ENCODE measurements at regions not wholly inside any gene's neighbourhood (a gene's known extent, or its start where the extent isn't known, plus 50 kb on each side); places are given as distances from the start of the nearest gene placed in this dataset.

DNA sequence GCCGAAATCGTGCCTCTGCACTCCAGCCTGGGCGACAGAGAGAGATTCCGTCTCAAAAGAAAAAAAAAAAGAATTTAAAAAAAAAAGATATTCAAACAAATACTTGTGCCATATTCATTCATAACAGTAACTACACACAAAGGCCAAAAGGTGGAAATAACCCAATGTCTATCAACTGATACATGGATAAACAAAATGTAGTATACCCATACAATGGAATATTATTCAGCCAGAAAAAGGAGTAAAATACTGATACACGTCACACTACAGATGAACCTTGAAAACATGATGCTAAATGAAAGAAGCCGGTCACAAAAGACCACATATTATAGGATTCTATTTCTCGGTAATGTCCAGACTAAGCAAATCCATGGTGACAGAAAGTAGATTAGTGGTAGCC lies 109.4 kb upstream of the SOD1 start:
- peaks cover 20% of the 10 kb centered on the region for H3K4me1 Mint-ChIP-seq (ENCODE audit: low read depth)
- H3K36me3 Mint-ChIP-seq (ENCODE audit: low read depth), result peaks cover 3% of the 10 kb centered on the region
- DNase-seq, result no peak
- CTCF ChIA-PET, result no interaction called here
- intact Hi-C loops (cut with micrococcal nuclease), result no loop called here
- H3K9me3 Mint-ChIP-seq, result no peaks in the 10 kb centered on the region
- no peak overlapping the region for H3K27ac Mint-ChIP-seq
- H3K4me3 Mint-ChIP-seq, result no peak overlapping the region
- peaks cover under 1% of the 10 kb centered on the region for H3K27me3 Mint-ChIP-seq (ENCODE audit: low read depth)

DNA sequence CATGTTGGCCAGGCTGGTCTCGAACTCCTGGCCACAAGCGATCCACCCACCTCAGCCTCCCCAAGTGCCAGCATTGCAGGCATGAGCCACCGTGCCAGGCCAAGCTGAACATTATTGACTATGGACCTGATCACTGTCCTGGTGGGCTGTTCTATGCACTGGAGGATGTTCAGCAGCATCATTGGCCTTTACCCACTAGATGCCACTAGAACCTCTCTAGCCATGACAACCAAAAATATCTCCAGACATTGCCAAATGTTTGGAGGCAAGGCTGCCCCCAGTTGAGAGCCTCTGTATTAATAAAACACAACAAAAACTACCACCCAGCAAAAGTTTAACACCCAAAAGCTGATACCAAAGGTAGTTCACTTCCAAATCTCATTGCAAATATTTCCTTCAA lies 110.8 kb upstream of the SOD1 start:
- Mint-ChIP-seq H3K9me3 (no peaks in the 10 kb centered on the region), H3K4me1 (ENCODE audit: low read depth) (peaks cover 7% of the 10 kb centered on the region), H3K36me3 (ENCODE audit: low read depth) (peaks cover 3% of the 10 kb centered on the region), H3K4me3 (no peak overlapping the region), H3K27ac (no peak overlapping the region), H3K27me3 (ENCODE audit: low read depth) (no peaks in the 10 kb centered on the region)
- CTCF ChIA-PET, result interaction anchor here (0.8 kb wide), 1 partner anchor 35 kb away, joined by 3 read pairs; no protein-coding TSS in a partner anchor
- no peak for DNase-seq
- intact Hi-C loops (cut with micrococcal nuclease), result no loop called here

DNA sequence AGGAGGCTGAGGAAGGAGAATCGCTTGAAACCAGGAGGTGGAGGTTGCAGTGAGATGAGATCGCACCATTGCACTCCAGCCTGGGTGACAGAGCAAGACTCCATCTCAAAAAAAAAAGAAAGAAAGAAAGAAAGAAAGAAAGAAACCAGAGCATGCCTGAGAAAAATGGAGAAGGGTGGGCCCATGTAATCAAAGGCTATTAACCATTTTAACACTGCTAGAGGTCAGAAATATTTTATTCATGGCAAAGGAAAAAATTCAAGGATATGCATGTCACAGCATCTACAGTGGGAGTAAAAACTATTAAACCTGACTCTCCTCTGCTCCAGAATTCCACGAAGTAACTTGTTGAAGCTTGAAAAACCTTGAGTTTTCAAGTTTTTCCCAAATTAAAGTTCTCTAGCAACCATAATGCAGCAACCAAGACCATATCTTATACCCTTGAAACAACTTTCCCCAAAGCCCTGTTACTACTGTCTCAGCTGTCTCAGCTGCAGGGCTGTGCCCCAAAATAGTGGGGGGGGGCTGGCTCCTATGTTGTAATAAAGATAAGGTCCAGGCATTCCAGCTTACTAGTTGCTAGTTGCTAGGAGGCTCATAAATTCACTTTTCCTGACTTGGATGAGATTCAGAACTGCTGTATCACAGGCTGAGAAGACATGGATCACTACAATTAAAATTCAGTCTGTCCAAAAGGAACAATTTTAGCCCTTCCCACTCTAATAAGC lies 112.9 kb upstream of the SOD1 start:
- CTCF ChIA-PET, result interaction anchor here (0.6 to 1.2 kb wide), 2 partner anchors 32 to 59 kb away, joined by 4 to 5 read pairs; no protein-coding TSS in a partner anchor
- H3K36me3 Mint-ChIP-seq (ENCODE audit: low read depth), result peaks cover 3% of the 10 kb centered on the region
- intact Hi-C loops (cut with micrococcal nuclease), result no loop called here

DNA sequence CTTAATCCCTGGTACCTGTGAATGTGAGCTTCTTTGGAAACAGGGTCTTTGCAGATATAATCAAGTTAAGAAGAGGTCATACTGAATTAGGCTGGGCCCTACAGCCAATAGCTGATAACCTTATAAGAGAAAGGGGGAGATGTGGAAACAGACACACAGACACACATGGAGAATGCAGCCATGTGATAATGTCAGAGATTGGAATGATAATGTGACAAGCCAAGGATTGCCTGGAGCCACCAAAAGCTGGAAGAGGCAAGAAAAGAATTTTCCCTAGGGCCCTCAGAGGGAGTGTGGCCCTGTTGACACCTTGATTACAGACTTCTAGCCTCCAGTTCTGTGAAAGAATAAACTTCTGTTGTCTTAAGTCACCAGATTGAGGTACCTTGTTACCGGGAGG lies 114.5 kb upstream of the SOD1 start:
- Mint-ChIP-seq H3K9me3 (no peaks in the 10 kb centered on the region), H3K27me3 (ENCODE audit: low read depth) (no peaks in the 10 kb centered on the region), H3K4me3 (no peak overlapping the region), H3K36me3 (ENCODE audit: low read depth) (no peaks in the 10 kb centered on the region), H3K27ac (no peak overlapping the region), H3K4me1 (ENCODE audit: low read depth) (peaks cover 5% of the 10 kb centered on the region)
- DNase-seq, result no peak
- intact Hi-C loops (cut with micrococcal nuclease), result no loop called here
- CTCF ChIA-PET, result interaction anchor here (0.6 to 1.1 kb wide), 5 partner anchors 37 to 65 kb away, joined by 3 to 8 read pairs (median 3); no protein-coding TSS in a partner anchor

More for the DNA sequence above, 112.9 kb upstream of the SOD1 start:
- no peak for DNase-seq
- no peaks in the 10 kb centered on the region for H3K9me3 Mint-ChIP-seq
- H3K27ac Mint-ChIP-seq, result no peak overlapping the region
- peaks cover 5% of the 10 kb centered on the region for H3K4me1 Mint-ChIP-seq (ENCODE audit: low read depth)
- no peaks in the 10 kb centered on the region for H3K27me3 Mint-ChIP-seq (ENCODE audit: low read depth)
- no peak overlapping the region for H3K4me3 Mint-ChIP-seq

DNA sequence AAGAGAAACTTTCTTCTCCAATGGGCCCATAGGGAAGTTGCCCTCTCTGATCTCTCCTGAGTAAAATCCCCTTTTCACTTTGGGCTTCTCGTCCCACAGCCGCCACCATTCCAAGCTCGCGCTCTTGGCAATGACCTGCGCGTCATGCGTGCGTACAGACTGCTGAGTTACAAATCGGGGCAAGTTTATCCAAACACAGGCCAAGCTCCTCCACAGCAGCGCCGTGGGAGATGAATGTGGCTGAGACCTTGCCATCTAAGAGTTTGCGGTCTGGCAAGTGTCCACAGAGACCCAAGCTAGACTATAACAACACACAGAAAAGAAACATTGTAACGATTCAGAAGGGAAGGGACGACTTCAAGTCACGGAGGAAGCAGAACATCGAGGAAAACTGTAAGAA lies 116.3 kb upstream of the SOD1 start:
- no peak overlapping the region for H3K27ac Mint-ChIP-seq
- CTCF ChIA-PET, result interaction anchor here (0.9 kb wide), 1 partner anchor 18 kb away, joined by 3 read pairs; no protein-coding TSS in a partner anchor
- no peak overlapping the region for H3K4me3 Mint-ChIP-seq
- H3K27me3 Mint-ChIP-seq (ENCODE audit: low read depth), result no peaks in the 10 kb centered on the region
- DNase-seq, result no peak
- H3K4me1 Mint-ChIP-seq (ENCODE audit: low read depth), result no peaks in the 10 kb centered on the region
- H3K9me3 Mint-ChIP-seq, result no peaks in the 10 kb centered on the region
- H3K36me3 Mint-ChIP-seq (ENCODE audit: low read depth), result no peaks in the 10 kb centered on the region
- intact Hi-C loops (cut with micrococcal nuclease), result no loop called here

DNA sequence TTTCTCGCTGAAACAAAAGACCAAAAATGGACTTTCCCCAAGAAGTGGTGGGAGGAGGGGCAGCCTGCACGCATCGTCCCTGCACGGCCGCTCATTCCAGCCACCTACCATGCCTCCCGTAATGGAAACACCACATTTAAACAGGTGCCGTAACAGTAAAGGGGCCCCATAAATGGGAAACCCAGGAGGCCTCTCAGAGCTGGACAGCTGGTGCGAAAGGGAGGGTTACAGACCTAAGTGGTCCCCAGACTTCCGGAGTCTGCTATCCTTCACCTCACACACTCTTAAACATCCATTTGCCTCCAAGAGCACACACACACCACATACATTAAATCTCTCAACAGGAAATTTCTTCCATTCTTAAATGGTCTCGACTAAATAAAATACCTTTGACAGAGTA lies 120.7 kb upstream of the SOD1 start:
- intact Hi-C loops (cut with micrococcal nuclease), result loop anchor here (2.0 kb wide), 1 partner anchor 42 kb away; no protein-coding TSS in a partner anchor
- H3K9me3 Mint-ChIP-seq, result no peaks in the 10 kb centered on the region
- H3K27me3 Mint-ChIP-seq (ENCODE audit: low read depth), result no peaks in the 10 kb centered on the region
- H3K4me1 Mint-ChIP-seq (ENCODE audit: low read depth), result no peaks in the 10 kb centered on the region
- no peaks in the 10 kb centered on the region for H3K36me3 Mint-ChIP-seq (ENCODE audit: low read depth)
- H3K4me3 Mint-ChIP-seq, result no peak overlapping the region
- no peak overlapping the region for H3K27ac Mint-ChIP-seq
- CTCF ChIA-PET, result interaction anchor here (3.9 kb wide), 1 partner anchor 42 kb away, joined by 12 read pairs; no protein-coding TSS in a partner anchor
- no peak for DNase-seq

DNA sequence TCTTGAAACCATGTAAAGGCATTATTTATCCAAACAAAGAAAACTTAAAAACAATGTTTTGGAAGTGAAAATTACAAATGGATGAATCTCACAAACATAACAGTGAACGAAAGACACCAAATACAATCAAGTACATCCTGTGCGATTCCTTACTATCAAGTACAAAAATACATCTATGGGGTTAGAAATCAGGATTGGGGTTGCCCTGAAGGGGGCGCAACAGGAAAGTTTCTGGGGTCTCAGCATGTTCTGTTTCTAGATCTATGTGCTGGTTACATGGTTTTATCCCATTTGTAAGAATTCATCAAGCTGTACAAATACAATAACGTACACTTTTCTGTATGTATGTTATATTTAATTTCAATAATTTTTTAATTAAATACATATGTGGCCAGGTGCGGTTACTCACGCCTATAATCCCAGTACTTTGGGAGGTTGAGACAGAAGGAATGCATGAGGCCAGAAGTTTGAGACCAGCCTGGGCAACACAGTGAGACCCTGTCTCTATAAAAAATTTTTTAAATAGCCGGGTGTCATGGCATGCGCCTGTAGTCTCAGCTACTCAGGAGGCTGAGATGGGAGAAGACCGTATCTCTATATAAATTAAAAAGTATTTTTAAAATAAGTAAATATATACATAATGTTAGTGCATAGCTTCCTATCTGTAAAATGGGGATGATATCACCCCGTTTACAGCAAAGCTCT lies 121.5 kb upstream of the SOD1 start:
- CTCF ChIA-PET, result interaction anchor here (0.6 to 3.9 kb wide), 3 partner anchors 22 to 63 kb away, joined by 3 to 12 read pairs (median 5); no protein-coding TSS in a partner anchor
- Mint-ChIP-seq H3K9me3 (no peaks in the 10 kb centered on the region), H3K27ac (no peak overlapping the region), H3K4me1 (ENCODE audit: low read depth) (no peaks in the 10 kb centered on the region), H3K27me3 (ENCODE audit: low read depth) (no peaks in the 10 kb centered on the region), H3K4me3 (no peak overlapping the region), H3K36me3 (ENCODE audit: low read depth) (no peaks in the 10 kb centered on the region)
- peak; percentile 51 for DNase-seq
- intact Hi-C loops (cut with micrococcal nuclease), result loop anchor here (2.0 kb wide), 1 partner anchor 43 kb away; no protein-coding TSS in a partner anchor

DNA sequence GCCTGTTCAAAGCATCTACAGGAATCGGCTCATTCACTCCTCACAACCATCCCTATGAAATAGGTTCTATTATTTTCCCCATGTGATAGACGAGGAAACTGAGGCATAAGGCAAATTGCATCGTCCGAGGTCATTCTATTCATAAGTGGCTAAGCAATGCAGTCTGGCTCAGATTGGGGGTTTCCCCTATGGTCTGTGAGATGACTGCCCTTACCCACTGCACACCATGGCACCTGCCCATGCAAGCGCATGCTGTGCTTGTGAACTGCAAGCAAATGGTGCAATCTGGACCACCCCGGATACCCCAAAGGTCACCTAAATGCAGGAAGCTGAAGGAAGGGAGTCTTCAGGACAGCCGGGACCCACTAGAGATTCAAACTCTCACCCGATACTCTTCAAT lies 123.4 kb upstream of the SOD1 start:
- no peak for DNase-seq
- Mint-ChIP-seq H3K4me1 (ENCODE audit: low read depth) (no peaks in the 10 kb centered on the region), H3K27ac (no peak overlapping the region), H3K36me3 (ENCODE audit: low read depth) (no peaks in the 10 kb centered on the region), H3K4me3 (no peak overlapping the region), H3K9me3 (no peaks in the 10 kb centered on the region), H3K27me3 (ENCODE audit: low read depth) (no peaks in the 10 kb centered on the region)
- CTCF ChIA-PET, result no interaction called here
- intact Hi-C loops (cut with micrococcal nuclease), result no loop called here

DNA sequence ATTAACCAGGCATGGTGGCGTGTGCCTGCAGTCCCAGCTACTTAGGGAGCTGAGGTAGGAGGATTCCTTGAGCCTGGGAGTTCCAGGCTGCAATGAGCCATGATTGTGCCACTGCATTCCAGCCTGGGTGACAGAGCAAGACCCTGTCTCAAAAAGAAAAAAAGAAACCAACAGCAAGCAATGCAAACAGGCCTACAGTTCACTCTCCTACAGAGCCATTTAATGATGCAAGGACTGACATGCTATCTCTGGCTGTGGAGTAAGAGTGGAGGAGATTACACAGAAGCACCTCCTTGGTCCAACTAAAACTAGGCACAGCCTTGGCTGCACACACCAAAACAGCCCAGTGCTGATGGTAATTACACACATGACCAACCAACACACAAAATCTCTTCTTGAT lies 127.5 kb upstream of the SOD1 start:
- no peaks in the 10 kb centered on the region for H3K4me1 Mint-ChIP-seq (ENCODE audit: low read depth)
- no peak for DNase-seq
- H3K36me3 Mint-ChIP-seq (ENCODE audit: low read depth), result no peaks in the 10 kb centered on the region
- H3K4me3 Mint-ChIP-seq, result no peak overlapping the region
- CTCF ChIA-PET, result no interaction called here
- intact Hi-C loops (cut with micrococcal nuclease), result no loop called here
- H3K27ac Mint-ChIP-seq, result no peak overlapping the region
- H3K27me3 Mint-ChIP-seq (ENCODE audit: low read depth), result no peaks in the 10 kb centered on the region
- no peaks in the 10 kb centered on the region for H3K9me3 Mint-ChIP-seq

DNA sequence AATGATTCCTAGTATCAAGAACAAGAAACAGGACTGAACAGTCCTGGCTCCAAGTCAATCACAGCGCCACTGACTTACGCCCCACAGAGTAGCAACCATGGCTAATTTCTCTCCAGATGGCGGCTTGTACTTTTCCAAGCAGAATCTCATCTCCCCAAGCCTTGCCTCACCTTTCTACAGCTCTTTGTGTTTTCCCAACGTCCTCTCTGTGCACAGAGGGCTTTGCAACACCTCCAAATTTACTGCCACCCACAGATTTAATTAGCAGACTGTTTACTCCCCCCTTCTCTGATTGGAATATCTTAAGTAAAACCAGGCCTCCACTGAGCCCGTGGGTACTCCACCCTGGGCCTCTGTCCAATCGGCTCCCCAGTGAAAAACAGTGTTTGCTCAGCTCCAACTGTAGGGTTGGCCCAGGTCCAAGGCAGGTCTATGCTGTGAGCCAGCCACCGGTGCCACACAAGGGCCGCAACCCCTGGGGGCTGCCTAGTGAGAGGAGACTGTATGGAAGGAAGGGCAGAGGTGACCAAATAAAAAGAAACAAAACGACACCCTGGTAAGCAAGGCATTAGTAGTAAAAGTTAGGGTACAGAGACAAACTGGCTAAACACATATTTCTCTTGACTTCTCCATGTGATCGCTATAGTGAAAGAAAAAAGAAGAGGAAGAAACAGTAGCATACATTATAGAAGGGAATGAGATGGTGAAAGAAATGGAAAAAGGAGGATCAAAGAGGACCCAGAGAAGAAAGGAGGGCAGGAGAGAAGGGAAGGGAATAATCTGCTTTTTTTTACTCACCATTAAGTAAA lies 128.4 kb upstream of the SOD1 start:
- intact Hi-C loops (cut with micrococcal nuclease), result no loop called here
- no peak for DNase-seq
- H3K36me3 Mint-ChIP-seq (ENCODE audit: low read depth), result no peaks in the 10 kb centered on the region
- H3K4me3 Mint-ChIP-seq, result no peak overlapping the region
- no peaks in the 10 kb centered on the region for H3K9me3 Mint-ChIP-seq
- CTCF ChIA-PET, result interaction anchor here (1.0 kb wide), 1 partner anchor 17 kb away, joined by 3 read pairs; no protein-coding TSS in a partner anchor
- peaks cover under 1% of the 10 kb centered on the region for H3K4me1 Mint-ChIP-seq (ENCODE audit: low read depth)
- no peaks in the 10 kb centered on the region for H3K27me3 Mint-ChIP-seq (ENCODE audit: low read depth)
- H3K27ac Mint-ChIP-seq, result no peak overlapping the region

DNA sequence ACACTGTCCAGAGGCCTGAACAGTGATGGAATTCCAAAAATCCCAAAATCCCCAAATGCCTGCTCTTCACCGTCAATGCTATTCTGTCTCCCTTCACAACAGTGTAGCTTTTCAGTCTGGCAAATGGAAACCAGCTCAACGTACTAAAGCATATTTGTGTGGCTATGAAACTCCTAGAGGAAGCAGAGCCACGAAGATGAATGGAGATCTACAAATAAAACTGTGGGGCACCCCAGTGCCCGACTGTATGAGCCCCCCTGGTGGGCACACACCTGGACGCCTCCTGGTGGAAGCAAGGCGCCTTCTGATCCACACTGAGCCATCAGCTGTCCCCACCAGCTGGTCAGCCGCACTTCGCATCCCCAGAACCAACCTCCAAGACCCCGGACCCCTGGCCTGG lies 129.1 kb upstream of the SOD1 start:
- Mint-ChIP-seq H3K36me3 (ENCODE audit: low read depth) (no peaks in the 10 kb centered on the region), H3K4me3 (no peak overlapping the region), H3K27me3 (ENCODE audit: low read depth) (no peaks in the 10 kb centered on the region), H3K4me1 (ENCODE audit: low read depth) (peaks cover 2% of the 10 kb centered on the region), H3K9me3 (no peaks in the 10 kb centered on the region), H3K27ac (no peak overlapping the region)
- intact Hi-C loops (cut with micrococcal nuclease), result no loop called here
- DNase-seq, result no peak
- CTCF ChIA-PET, result interaction anchor here (1.0 kb wide), 1 partner anchor 16 kb away, joined by 3 read pairs; no protein-coding TSS in a partner anchor

DNA sequence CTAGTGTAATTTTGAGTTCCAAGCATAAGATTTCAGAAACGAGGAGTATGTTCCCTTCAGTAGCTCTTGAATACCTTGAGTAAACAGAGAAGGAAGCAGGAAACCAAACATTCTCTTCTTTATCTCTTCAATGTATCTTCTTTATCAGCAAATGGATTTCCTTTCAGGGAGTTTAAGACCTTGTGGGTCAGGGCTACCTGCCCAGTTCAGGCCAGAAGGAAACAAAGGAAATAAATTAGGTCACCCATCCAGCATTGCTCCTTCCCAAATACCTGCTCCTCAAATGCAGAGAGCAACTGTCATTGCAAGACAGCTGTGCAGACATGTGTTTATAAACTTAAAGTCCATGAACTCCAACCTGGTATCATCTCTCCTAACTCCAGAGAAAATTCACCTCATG lies 130.1 kb upstream of the SOD1 start:
- Mint-ChIP-seq H3K27me3 (ENCODE audit: low read depth) (no peaks in the 10 kb centered on the region), H3K4me1 (ENCODE audit: low read depth) (peaks cover 2% of the 10 kb centered on the region), H3K4me3 (no peak overlapping the region), H3K36me3 (ENCODE audit: low read depth) (no peaks in the 10 kb centered on the region), H3K27ac (no peak overlapping the region), H3K9me3 (no peaks in the 10 kb centered on the region)
- intact Hi-C loops (cut with micrococcal nuclease), result no loop called here
- CTCF ChIA-PET, result interaction anchor here (0.6 to 0.7 kb wide), 2 partner anchors 25 to 82 kb away, joined by 3 read pairs; no protein-coding TSS in a partner anchor
- no peak for DNase-seq
